GM12865 (cell line): ENCODE measurements at regions not wholly inside any gene's neighbourhood (a gene's known extent, or its start where the extent isn't known, plus 50 kb on each side); places are given as distances from the start of the nearest gene placed in this dataset.

ENCODE experiments used
- DNase-seq: peaks from one replicate; pipeline ENCODE4 v3.0.0; 2010; ENCODE audit warnings: low read depth
- H3K4me3 ChIP-seq: 2 replicates; pipeline ENCODE4 v1.5.1; 2011; ENCODE audit warnings: mild to moderate bottlenecking, low read depth, low read length, control low read depth
- CTCF ChIP-seq: IDR thresholded peaks from 2 replicates; pipeline ENCODE4 v1.5.1; 2011; ENCODE audit warnings: low read length, control low read depth, low read depth, inconsistent platforms; ENCODE audit not compliant: insufficient read depth; ENCODE audit errors: missing control alignments

GRCh38 chr2:175401956-175402469 is 220.5 kb upstream of the ATP5MC3 start:
- DNase-seq: no peak
- no peak for TF ChIP-seq CTCF

GRCh38 chr2:175400975-175401374 is 219.5 kb upstream of the ATP5MC3 start:
- H3K4me3 ChIP-seq: no peak overlapping the region
- DNase-seq: no peak
- no peak for TF ChIP-seq CTCF

More at GRCh38 chr2:175401956-175402469, 220.5 kb upstream of the ATP5MC3 start:
- no peak overlapping the region for H3K4me3 ChIP-seq

- H3K4me3 ChIP-seq: no peak overlapping the region
- no peak for TF ChIP-seq CTCF
- no peak for DNase-seq
Measured at GRCh38 chr2:175399326-175399725, 217.8 kb upstream of the ATP5MC3 start.

- no peak overlapping the region for H3K4me3 ChIP-seq
- no peak for DNase-seq
- TF ChIP-seq CTCF: no peak
Measured at GRCh38 chr2:175398848-175399247, 217.3 kb upstream of the ATP5MC3 start.

GRCh38 chr2:175396696-175397095 is 215.2 kb upstream of the ATP5MC3 start:
- no peak for TF ChIP-seq CTCF
- no peak overlapping the region for H3K4me3 ChIP-seq
- no peak for DNase-seq

GRCh38 chr2:175393851-175394250 is 212.3 kb upstream of the ATP5MC3 start:
- DNase-seq: no peak
- no peak overlapping the region for H3K4me3 ChIP-seq
- TF ChIP-seq CTCF: no peak

- no peak for TF ChIP-seq CTCF
- H3K4me3 ChIP-seq: no peak overlapping the region
- no peak for DNase-seq
Measured at GRCh38 chr2:175383286-175383685, 201.8 kb upstream of the ATP5MC3 start.
